Choroid plexus epithelial cell (primary cell): ENCODE measurements at regions not wholly inside any gene's neighbourhood (a gene's known extent, or its start where the extent isn't known, plus 50 kb on each side); places are given as distances from the start of the nearest gene placed in this dataset.

ENCODE experiments used
- DNase-seq: peaks from one replicate; pipeline ENCODE4 v3.0.0-alpha.2; 2010; ENCODE audit warnings: low read depth
- H3K4me3 ChIP-seq: 2 replicates; pipeline ENCODE4 v1.5.1; 2011; ENCODE audit warnings: low read depth, mild to moderate bottlenecking, control low read depth, low read length, moderate library complexity
- CTCF ChIP-seq: conservative IDR thresholded peaks from 2 replicates; pipeline ENCODE4 v1.5.1; 2011; ENCODE audit warnings: low read depth, mild to moderate bottlenecking, control low read depth, inconsistent platforms, low read length, moderate library complexity

GRCh38 chr4:56745042-56745441 is 63.9 kb upstream of the HOPX start:
- no peak for TF ChIP-seq CTCF
- no peak overlapping the region for H3K4me3 ChIP-seq
- DNase-seq: no peak

GRCh38 chr4:56744030-56744429 is 62.9 kb upstream of the HOPX start:
- no peak for DNase-seq
- TF ChIP-seq CTCF: no peak
- no peak overlapping the region for H3K4me3 ChIP-seq

GRCh38 chr4:56743550-56743949 is 62.5 kb upstream of the HOPX start:
- no peak for DNase-seq
- no peak for TF ChIP-seq CTCF
- no peak overlapping the region for H3K4me3 ChIP-seq

- peak; percentile 39 for DNase-seq
- H3K4me3 ChIP-seq: no peak overlapping the region
- TF ChIP-seq CTCF: no peak
Observed at GRCh38 chr4:56742080-56742871, 61.2 kb upstream of the HOPX start.

GRCh38 chr4:56741595-56741994 is 60.5 kb upstream of the HOPX start:
- DNase-seq: no peak
- no peak for TF ChIP-seq CTCF
- H3K4me3 ChIP-seq: no peak overlapping the region

- H3K4me3 ChIP-seq: no peak overlapping the region
- TF ChIP-seq CTCF: no peak
- DNase-seq: peak; percentile 78
Observed at GRCh38 chr4:56739066-56739777, 58.1 kb upstream of the HOPX start.
